ENCODE measurements at regions not wholly inside any gene's neighbourhood (a gene's known extent, or its start where the extent isn't known, plus 50 kb on each side); places are given as distances from the start of the nearest gene placed in this dataset.

- TF ChIP-seq CTCF (IDR thresholded peaks at IDR 0.05; ENCODE audit: low read length): no peak
- TF ChIP-seq EZH2phosphoT487 (IDR thresholded peaks at IDR 0.05; ENCODE audit: low read length): no peak
- TF ChIP-seq EZH2 (optimal IDR thresholded peaks at IDR 0.05; ENCODE audit: low read depth, low read length): no peak
These were observed 332.4 kb upstream of the MYT1L start for GRCh38 chr2:2663401-2664036.

Measured in MM.1S (cell line).